ENCODE measurements at regions not wholly inside any gene's neighbourhood (a gene's known extent, or its start where the extent isn't known, plus 50 kb on each side); places are given as distances from the start of the nearest gene placed in this dataset.

GRCh38 chr3:181847276-181847675, 135.6 kb downstream of the SOX2 start:
- TF ChIP-seq EZH2 (IDR thresholded peaks at IDR 0.05; ENCODE audit: borderline replicate concordance, insufficient read depth, low read depth, low read length, poor library complexity, severe bottlenecking) (no peak), CTCF (IDR thresholded peaks at IDR 0.05) (no peak)
